CD14-positive monocyte (primary cell): ENCODE measurements at regions not wholly inside any gene's neighbourhood (a gene's known extent, or its start where the extent isn't known, plus 50 kb on each side); places are given as distances from the start of the nearest gene placed in this dataset.

Source experiments
- DNase-seq, 3 donors: peaks; one replicate each; pipeline ENCODE4 v3.0.0-alpha.2; 2011 to 2022
- H2AFZ ChIP-seq: 2 replicates; pipeline ENCODE4 v1.6.0; 2012; ENCODE audit warnings: mild to moderate bottlenecking, low read depth, low read length, inconsistent platforms; ENCODE audit not compliant: insufficient read depth, poor library complexity, severe bottlenecking
- H3K27ac ChIP-seq, 2 donors: 1 replicate in 1 of 2; 2 replicates in 1 of 2; pipeline ENCODE4 v1.5.1; 2012 to 2013; ENCODE audit warnings: low read length in 2 of 2, control low read depth in 1 of 2, inconsistent platforms in 1 of 2, low read depth in 1 of 2, mild to moderate bottlenecking in 1 of 2
- H3K27me3 ChIP-seq, 2 donors: one replicate each; pipeline versions ENCODE4 v1.6.0 to v1.6.1; 2011 to 2013; ENCODE audit warnings: low read length in 2 of 2; ENCODE audit not compliant: control insufficient read depth in 2 of 2, insufficient read depth in 2 of 2
- H3K36me3 ChIP-seq, 2 donors: replicated peaks in 1 of 2; 1 replicate in 1 of 2; 2 replicates in 1 of 2; pipeline versions ENCODE4 v1.5.1 to v1.6.1; 2012 to 2013; ENCODE audit warnings: low read length in 2 of 2, control low read depth in 1 of 2, inconsistent platforms in 1 of 2, mild to moderate bottlenecking in 1 of 2; ENCODE audit not compliant: insufficient read depth in 2 of 2, control insufficient read depth in 1 of 2
- H3K4me1 ChIP-seq, 2 donors: 1 replicate in 1 of 2; 2 replicates in 1 of 2; pipeline versions ENCODE4 v1.5.1 to v1.6.1; 2012 to 2013; ENCODE audit warnings: low read length in 2 of 2, control low read depth in 1 of 2, inconsistent platforms in 1 of 2, mild to moderate bottlenecking in 1 of 2, moderate library complexity in 1 of 2; ENCODE audit not compliant: insufficient read depth in 2 of 2, control insufficient read depth in 1 of 2
- H3K4me2 ChIP-seq: replicated peaks from 2 replicates; pipeline ENCODE3; 2012; ENCODE audit warnings: low read length, moderate library complexity, mild to moderate bottlenecking; ENCODE audit not compliant: poor library complexity, severe bottlenecking; ENCODE audit errors: extremely low read depth
- H3K4me3 ChIP-seq, 3 experiments: fragments of 200-600 bp in 1 of 3; sonication (generic) in 1 of 3; replicated peaks in 1 of 3; 1 replicate in 2 of 3; 2 replicates in 1 of 3; pipeline ENCODE4 v1.5.1; 2011 to 2013; ENCODE audit warnings: low read length in 3 of 3, mild to moderate bottlenecking in 3 of 3, control low read depth in 2 of 3, low read depth in 2 of 3, inconsistent platforms in 1 of 3, moderate library complexity in 1 of 3
- H3K79me2 ChIP-seq: 2 replicates; pipeline ENCODE4 v1.6.0; 2012; ENCODE audit warnings: mild to moderate bottlenecking, control low read depth, inconsistent platforms, low read length, moderate library complexity; ENCODE audit not compliant: insufficient read depth
- H3K9ac ChIP-seq: 2 replicates; pipeline ENCODE4 v1.6.0; 2017; ENCODE audit warnings: low read length, mild to moderate bottlenecking; ENCODE audit not compliant: insufficient read depth, poor library complexity, severe bottlenecking
- H3K9me3 ChIP-seq, 2 donors: replicated peaks in 1 of 2; 1 replicate in 1 of 2; 2 replicates in 1 of 2; pipeline versions ENCODE4 v1.5.1 to v1.6.1; 2012 to 2013; ENCODE audit warnings: low read length in 2 of 2, control low read depth in 1 of 2; ENCODE audit not compliant: control insufficient read depth in 1 of 2, insufficient read depth in 1 of 2
- H4K20me1 ChIP-seq: 2 replicates; pipeline ENCODE4 v1.6.0; 2012; ENCODE audit warnings: mild to moderate bottlenecking, low read length, control low read depth, moderate library complexity; ENCODE audit not compliant: insufficient read depth
- H3K27ac Mint-ChIP-seq, 7 donors: one replicate each; pipeline ENCODE4 v1.8.0; 2020; ENCODE audit warnings: mild to moderate bottlenecking in 7 of 7, mixed read lengths in 7 of 7, moderate library complexity in 6 of 7, inconsistent platforms in 2 of 7
- H3K27me3 Mint-ChIP-seq, 3 donors: one replicate each; pipeline ENCODE4 v1.8.0; 2021 to 2022; ENCODE audit warnings: low read depth in 3 of 3, mild to moderate bottlenecking in 3 of 3, mixed read lengths in 3 of 3, moderate library complexity in 3 of 3, inconsistent platforms in 1 of 3
- H3K36me3 Mint-ChIP-seq, 2 donors: one replicate each; pipeline ENCODE4 v1.8.0; 2020; ENCODE audit warnings: mixed read lengths in 2 of 2, inconsistent platforms in 1 of 2, mild to moderate bottlenecking in 1 of 2
- H3K4me1 Mint-ChIP-seq: one replicate; pipeline ENCODE4 v1.8.0; 2020; ENCODE audit warnings: mild to moderate bottlenecking, mixed read lengths
- H3K4me3 Mint-ChIP-seq, 2 donors: one replicate each; pipeline ENCODE4 v1.8.0; 2020; ENCODE audit warnings: mild to moderate bottlenecking in 2 of 2, mixed read lengths in 2 of 2, moderate library complexity in 1 of 2
- H3K9me3 Mint-ChIP-seq, 7 donors: one replicate each; pipeline ENCODE4 v1.8.0; 2020 to 2022; ENCODE audit warnings: mixed read lengths in 7 of 7, mild to moderate bottlenecking in 6 of 7, moderate library complexity in 6 of 7, inconsistent platforms in 2 of 7
- CTCF ChIP-seq: fragments of 200-600 bp; IDR thresholded peaks from one replicate; pipeline ENCODE4 v1.8.0; 2022; ENCODE audit warnings: antibody characterized with exemption, mild to moderate bottlenecking
- WGBS: methylation state at CpG from one replicate; pipeline ENCODE4 v1.1.5; 2013; ENCODE audit warnings: missing lambda C conversion rate; ENCODE audit not compliant: insufficient coverage; 5-methylcytosine and 5-hydroxymethylcytosine counted together
- intact Hi-C, 2 donors: fragments of 100-400 bp; cut with micrococcal nuclease; formaldehyde crosslinking; loops; one replicate each; pipeline versions ENCODE4 v1.15.0 to v1.15.1; 2023

DNA sequence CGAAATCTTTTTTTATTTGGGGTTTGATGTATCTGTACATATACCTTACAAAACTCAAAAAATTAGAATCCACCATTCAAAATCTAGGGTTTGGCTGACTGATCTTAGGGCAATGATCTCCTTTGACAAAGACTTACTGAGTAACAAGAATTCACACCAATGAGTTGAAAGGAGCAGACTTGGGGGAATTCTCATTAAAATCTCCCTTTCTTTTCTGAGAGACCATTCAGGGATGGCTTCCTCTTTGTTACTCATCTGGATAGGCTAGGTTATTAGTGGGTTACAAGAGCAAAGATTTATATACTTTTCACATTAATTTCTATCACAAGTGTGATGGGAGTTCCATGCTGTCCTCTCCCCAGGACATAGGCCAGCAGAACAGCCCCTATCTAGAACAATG lies 661.0 kb downstream of the KCTD16 start:
- H3K9ac ChIP-seq: no peak overlapping the region
- H3K27ac ChIP-seq: no peak overlapping the region
- no CpG with 5 or more reads among the region's 1 CpG for WGBS
- intact Hi-C loops: no loop called here
- no peaks in the 10 kb centered on the region for H3K79me2 ChIP-seq
- no peak for DNase-seq
- H2AFZ ChIP-seq: no peak overlapping the region
- H3K9me3 ChIP-seq: peaks cover 3 to 9% of the 10 kb centered on the region in 2 donors
- H3K4me3 ChIP-seq: no peak overlapping the region
- H3K4me2 ChIP-seq: no peak overlapping the region
- no peak overlapping the region for H3K4me3 Mint-ChIP-seq
- no peaks in the 10 kb centered on the region for H3K4me1 ChIP-seq
- H3K9me3 Mint-ChIP-seq: peaks cover 2 to 15% (median 9%) of the 10 kb centered on the region in 7 donors
- H3K27me3 Mint-ChIP-seq: no peaks in the 10 kb centered on the region
- no peaks in the 10 kb centered on the region for H3K27me3 ChIP-seq
- H3K4me1 Mint-ChIP-seq: no peaks in the 10 kb centered on the region
- H4K20me1 ChIP-seq: no peaks in the 10 kb centered on the region
- no peaks in the 10 kb centered on the region for H3K36me3 Mint-ChIP-seq
- no peak overlapping the region for H3K27ac Mint-ChIP-seq
- H3K36me3 ChIP-seq: no peaks in the 10 kb centered on the region
- no peak for TF ChIP-seq CTCF

DNA sequence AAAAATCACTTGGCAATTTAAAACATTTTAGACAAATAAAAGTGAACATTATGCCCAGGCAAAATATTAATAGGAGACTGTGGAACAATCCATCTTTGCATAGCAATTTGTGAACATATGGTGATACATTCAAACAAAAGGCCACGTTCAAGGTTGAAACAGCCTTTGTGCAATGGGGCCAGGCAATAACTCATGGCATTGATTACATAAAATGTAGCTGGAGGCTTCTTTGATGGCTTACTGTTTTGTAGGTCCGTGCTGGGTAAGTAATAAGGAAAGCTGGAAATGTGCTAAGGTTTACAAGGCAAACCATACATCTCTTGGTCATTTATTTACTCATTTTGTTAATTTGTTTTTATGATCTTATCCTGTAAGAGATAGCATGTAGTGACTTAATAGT lies 651.8 kb downstream of the KCTD16 start:
- Histone ChIP-seq H3K4me1 (no peaks in the 10 kb centered on the region), H3K36me3 (no peaks in the 10 kb centered on the region), H2AFZ (no peak overlapping the region), H3K27ac (no peak overlapping the region), H3K4me3 (no peak overlapping the region), H3K9ac (no peak overlapping the region), H3K27me3 (no peaks in the 10 kb centered on the region), H4K20me1 (no peaks in the 10 kb centered on the region), H3K79me2 (no peaks in the 10 kb centered on the region), H3K9me3 (peaks cover 0 to 5% of the 10 kb centered on the region in 2 donors), H3K4me2 (no peak overlapping the region)
- Mint-ChIP-seq H3K9me3 (peaks cover 0 to 7% (median 2%) of the 10 kb centered on the region in 7 donors), H3K4me3 (no peak overlapping the region), H3K4me1 (no peaks in the 10 kb centered on the region), H3K27ac (no peak overlapping the region), H3K27me3 (no peaks in the 10 kb centered on the region), H3K36me3 (no peaks in the 10 kb centered on the region)
- 88% methylated on average over 1 of the region's 2 CpGs for WGBS
- no peak for TF ChIP-seq CTCF
- intact Hi-C loops: no loop called here
- DNase-seq: no peak
